NCI-H2196 treated with DMSO at 0.1 percent for 48 hours (cell line): ENCODE measurements at regions not wholly inside any gene's neighbourhood (a gene's known extent, or its start where the extent isn't known, plus 50 kb on each side); places are given as distances from the start of the nearest gene placed in this dataset.

Experiments used
- DNase-seq: peaks from one replicate; lab custom pipeline; 2025; ENCODE audit not compliant: unreplicated experiment; lab: John Stamatoyannopoulos, UW

DNA sequence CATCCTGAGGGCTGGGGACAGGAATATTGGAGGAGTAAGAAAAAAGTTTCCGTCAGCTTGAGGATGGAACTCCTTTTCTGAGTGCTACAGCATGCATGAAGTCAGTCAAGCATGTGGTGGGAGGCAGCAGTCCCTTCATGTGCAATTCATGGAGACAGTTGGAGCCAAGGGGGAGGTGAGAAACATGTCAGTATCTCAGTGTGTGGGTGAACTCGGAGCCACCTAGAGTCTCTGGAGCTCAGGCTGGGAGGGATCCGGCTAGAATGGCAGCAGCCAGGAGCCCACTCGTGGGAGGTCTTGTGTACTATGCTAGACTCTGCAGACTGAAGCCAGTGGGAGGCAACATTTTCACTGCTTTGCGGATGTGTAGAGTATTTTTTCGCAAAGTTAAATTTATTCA, 60.3 kb downstream of the AVPR1A start:
- DNase-seq, result no peak

DNA sequence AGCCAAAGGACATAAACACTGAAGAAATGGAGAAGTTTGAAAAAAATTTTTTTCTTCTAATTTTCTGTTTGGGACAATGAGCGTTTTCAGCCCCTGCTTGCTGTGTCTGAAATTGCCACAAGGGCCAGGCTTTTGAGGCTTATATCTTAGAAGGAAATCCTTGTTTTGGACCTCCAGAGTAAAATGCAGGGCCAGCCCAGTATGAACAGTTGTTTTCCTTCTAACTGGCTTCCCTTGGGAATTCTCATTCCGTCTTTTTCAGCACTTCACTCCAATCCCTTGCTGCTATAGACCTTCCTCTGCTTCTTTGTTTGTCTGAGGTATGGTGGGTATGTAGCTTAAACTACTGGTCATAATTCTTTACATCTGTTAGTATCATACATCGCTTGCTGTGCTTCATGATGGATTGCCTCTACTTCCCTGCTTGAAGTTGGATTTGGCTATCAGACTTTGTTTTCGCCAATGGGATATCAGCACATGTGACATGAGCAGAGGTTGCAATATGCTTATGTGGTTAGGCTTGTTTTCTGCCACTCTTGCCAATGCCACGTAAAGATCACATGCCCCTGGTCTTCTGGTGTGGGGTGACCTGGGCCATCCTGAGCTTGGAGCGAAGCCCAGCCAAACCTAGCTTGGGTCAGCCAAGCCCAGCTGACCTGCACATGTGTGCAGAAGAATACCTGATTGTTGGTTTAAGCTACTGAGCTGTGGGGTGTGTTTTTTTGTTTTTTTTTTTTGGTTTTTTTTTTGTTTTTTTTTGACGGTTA, 64.7 kb downstream of the AVPR1A start:
- DNase-seq, result no peak

GRCh38 chr12:63085120-63085519, 65.9 kb downstream of the AVPR1A start:
- no peak for DNase-seq

- no peak for DNase-seq
Measured at GRCh38 chr12:63084501-63084900, 66.5 kb downstream of the AVPR1A start.

DNA sequence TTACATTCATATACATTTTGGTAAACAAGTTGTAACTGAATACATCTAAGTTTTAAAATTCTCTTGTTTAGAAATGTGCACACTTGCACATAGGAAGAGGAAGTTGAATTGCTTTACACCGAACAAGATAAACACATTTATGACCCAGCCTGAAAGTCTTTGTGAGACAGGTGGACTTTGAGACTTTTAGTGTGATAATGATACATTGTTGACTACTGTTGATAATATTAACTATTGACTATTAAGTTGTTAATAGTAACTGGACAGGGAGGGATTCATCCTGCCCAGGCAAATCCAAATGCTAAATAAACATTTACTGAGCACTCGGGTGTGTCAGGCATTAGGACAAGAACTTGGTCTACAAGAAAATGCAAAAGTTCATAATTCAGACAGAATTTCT, 68.0 kb downstream of the AVPR1A start:
- DNase-seq, result no peak

GRCh38 chr12:63079791-63080502, 71.1 kb downstream of the AVPR1A start:
- DNase-seq, result no peak

GRCh38 chr12:63078906-63079305, 72.1 kb downstream of the AVPR1A start:
- no peak for DNase-seq

GRCh38 chr12:63075376-63076060, 75.5 kb downstream of the AVPR1A start:
- no peak for DNase-seq

DNA sequence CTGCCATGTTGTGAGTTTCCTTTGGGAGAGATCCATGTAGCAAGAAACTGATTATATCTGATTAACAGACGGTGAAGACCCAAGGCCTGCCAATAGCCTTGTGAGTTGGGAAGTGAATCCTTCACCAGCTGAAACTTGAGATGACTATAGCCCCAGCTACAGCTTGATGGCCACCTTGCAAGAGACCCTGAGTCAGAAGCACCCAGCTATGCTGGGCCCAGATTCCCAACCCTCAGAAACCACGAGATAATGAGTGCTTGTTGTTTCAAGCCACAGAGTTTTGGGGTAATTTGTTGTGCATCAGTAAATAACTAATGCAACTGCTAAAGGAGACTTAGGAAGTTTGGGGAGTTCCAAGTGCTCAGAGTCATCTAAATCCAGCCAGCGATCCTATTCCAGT, 80.3 kb downstream of the AVPR1A start:
- no peak for DNase-seq

DNA sequence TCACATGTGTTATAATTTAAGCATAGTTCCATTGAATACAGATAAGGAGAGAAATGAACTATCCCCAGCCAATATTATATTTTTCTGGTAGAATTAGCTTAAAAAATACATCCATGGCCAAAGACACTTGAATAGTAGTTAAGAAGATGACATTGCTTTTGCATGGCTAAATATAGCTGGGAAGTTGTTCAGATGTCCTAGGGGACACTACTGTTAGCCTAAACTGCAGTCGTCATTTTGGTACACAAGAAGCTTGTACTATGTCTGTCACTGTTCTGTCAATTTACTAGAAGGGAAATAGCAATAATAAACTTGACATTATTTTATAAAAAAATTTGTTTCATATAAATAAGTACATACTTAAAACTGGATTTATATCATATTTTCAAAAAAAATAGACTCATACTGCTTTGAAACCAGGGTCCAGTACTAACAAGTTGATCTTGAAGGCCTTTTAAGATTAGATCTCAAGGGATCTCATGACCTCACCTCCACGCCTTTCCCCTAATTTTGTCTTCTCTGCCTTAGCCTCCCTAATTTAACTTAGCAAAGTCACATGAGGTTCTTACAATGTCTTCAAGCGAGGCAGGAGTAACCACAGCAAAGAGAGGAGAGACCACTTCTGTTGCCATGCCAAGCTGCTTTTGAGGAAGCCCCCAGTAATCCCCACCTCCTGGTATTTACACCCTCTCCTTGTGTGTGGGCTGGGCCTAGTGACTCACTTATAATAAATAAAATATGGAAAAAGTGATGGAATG, 81.0 kb downstream of the AVPR1A start:
- no peak for DNase-seq

DNA sequence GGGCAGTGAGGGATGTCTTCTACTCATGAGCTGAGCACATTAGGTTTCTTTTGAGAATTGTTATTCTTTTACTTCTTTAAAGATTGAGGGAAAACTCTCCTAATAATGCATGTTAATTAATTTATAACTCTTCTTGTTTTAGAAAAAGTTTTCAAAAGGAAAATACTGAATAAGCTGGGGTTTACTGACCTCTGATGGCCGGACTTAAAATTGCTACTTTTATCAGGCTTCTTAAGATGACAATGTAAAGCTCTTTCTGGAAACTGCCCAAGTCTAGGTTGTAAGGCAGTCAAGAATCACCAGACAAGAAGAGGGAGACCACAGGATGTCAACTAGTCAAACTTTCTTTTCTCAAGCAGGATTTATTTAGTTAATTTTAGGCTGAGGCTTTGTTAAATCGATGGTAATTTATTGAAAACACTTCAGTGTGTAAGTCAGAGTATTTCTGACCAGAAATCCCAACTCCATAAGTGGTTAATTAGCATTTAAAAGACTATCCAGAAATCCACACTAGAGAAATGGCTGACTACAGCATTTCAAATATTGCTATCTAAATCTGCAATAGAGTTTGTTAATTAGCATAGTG, 82.1 kb downstream of the AVPR1A start:
- DNase-seq, result peak; percentile 33

DNA sequence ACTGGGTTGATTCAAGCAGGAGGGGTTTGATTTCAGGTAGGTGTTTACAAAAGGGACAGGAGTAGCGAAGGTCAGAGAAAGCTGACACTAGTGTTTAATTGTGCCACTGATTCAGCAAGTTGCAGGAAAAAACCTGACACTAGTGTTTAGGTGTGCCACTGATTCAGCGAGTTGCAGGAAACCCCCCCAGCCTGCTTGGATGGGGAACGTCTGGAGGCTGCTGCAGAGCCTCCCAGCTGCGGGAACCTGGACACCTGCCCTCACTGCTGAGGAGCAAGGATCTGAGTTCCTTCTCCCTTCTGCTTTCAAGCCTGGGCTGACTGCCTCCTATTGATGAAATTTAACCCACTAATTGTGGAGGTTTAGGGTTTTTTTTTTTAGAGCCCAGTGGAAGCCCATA, 84.2 kb downstream of the AVPR1A start:
- DNase-seq, result peak; percentile 61

DNA sequence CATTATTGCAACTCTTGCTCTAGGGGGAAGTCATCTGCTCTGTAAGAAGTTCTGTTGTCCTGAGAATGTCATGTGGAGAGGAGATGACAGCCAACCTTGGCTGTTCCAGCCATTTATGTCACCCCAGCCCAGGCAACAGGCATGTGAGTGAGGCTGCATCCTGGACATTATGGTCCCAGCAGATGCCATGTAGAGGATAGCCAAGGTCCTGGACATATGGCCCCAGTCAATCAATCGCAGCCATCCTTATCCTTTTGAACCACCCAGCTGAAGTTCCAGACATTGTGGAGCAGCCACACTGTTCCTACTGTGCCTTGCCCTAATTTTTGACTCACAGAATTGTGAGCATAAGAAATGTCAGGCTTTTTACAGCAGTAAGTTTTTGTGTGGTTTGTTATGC, 84.9 kb downstream of the AVPR1A start:
- no peak for DNase-seq

- DNase-seq, result no peak
Measured at GRCh38 chr12:63064080-63064479, 86.9 kb downstream of the AVPR1A start.

GRCh38 chr12:63056649-63057048, 94.4 kb downstream of the AVPR1A start:
- no peak for DNase-seq

DNA sequence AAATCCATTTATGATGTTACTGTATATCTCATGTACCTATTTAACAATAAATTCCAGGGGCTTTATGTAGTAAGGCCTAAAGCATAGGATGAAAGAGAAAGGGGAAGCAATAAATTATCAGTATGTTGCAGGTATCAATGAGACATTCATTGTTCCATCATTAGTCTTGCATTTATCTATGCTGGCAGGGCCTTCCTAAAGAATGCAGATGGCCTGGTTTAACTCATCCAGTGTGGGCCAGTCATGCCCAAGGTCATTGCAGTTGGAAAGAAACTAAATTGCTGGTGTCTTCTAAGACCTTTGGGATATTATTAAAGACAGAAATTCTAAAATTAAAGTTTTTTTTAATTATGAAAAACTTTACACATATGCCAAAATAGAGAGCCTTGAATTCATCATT, 98.3 kb downstream of the AVPR1A start:
- no peak for DNase-seq

GRCh38 chr12:63047146-63047545, 103.9 kb downstream of the AVPR1A start:
- DNase-seq, result no peak

DNA sequence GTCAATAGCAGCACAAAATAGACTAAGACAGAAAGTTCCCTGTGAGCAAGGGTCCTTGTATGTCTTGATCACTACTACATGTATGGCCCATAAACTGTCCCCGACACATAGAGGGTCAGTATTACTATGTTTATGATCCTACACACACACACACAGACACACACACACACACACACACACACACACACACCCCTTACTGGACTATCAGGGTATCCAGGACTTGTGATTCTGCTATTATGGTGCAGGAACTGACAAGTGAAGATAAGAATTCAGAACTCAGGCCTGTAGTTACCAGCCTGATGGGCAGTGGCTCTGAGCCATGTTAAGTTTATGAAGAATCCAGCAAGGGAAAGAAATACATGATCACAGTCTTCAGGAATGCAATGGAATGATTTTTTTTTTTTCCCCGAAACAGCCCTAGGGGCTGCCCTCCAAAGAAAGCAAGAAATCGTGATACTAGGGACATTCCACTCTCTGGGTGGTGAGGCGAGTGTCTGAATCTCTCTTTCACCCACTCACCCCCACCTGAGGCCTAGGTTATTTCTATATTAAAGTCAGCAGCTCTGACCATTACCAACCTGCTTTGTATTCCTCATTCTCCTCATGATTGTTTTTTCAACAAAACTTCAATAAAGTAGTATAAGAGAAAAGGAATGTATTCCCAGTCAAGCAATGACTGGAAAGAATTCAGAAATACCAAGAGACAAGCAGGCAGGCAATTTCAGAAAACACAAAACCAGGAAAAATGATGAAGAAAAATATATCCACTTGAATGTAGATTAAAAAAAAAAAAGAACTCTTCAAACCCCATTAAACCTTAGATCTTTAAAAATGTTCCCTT, 105.8 kb downstream of the AVPR1A start:
- no peak for DNase-seq

DNA sequence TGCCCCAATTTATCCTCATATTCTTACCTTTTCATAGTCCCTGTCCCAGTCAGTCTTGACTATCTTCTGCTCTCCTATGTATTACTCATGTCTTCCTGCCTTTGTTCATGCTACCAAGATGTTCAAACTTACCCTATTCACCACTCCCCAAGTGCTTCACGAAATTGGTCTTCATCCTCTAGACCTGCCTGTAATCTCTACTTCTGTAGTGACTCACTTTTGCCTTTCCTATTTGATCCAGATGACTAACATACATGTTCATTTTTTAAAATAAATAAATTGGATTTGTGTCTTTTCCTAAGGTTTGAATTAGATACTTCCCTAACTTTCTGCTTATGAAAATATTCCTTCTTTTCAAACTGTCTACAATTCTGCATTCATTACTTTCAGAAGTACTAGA, 107.7 kb upstream of the PPM1H start:
- no peak for DNase-seq

DNA sequence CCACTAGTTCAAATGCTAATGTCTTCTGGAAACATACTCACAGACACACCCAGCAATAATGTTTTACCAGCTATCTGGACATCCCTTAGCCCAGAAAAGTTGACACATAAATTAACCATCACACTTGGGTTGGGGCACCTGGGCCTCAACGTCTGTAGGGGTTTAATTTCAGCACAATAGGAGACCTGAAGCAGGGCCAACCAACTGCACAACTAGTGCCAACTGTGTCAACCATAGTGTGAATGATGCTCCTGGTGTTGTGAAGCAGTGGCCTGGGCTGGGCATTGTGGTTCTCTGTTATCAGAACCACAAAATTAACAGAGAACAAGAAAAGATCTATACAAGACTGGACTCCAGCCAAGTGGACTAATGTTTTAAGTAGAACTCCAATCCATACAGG, 106.7 kb upstream of the PPM1H start:
- DNase-seq, result no peak
